ENCODE measurements at regions not wholly inside any gene's neighbourhood (a gene's known extent, or its start where the extent isn't known, plus 50 kb on each side); places are given as distances from the start of the nearest gene placed in this dataset.

DNA sequence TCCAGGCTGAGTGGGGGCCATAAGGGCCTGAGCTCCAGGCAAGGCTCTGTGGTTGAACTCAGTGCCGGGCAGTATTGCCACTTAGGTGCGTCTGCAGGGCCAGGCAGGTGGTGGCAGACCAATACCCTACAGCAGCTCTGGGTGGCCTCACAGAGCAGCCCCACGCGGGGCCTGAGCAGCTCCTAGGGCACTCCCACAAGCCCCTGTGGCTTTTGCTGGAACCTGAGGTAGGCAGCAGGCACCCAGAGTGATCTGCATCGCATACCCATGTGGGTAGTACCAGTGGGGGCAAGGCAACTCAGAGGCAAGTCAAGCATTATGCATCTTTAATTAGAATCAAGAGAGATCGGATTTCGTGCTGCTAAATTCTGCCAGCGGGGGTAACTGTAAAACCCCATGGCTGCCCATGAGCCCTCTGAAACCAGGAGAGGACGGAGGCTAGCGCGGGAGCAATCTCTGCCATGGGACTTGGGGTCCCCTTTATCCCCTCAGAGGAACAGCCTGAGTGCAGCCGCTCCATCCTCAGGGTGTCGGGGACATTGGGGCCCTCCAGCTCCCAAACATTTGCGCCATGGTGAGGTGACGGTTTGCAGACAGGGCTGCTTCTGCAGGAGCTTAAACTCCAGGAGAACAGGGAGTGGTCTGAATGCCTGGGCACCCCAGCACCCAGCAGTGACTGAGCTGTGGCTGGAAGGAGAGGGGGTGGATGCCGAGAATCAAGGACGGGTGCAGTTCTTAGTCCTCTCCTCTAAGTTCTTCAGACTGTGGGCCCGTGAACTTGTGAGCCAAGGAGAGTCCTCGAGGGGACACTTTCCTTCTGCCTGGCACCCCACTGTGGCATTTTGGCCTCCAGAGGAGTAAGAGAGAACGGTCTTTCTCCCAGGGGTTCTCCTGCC lies 62.4 kb upstream of the PCSK6 start:
- no peak overlapping the region for H3K27ac ChIP-seq (ENCODE audit: low read depth in 2 of 2, low read length in 2 of 2)
- intact Hi-C loops (cut with DNase I) = no loop called here
- H3K36me3 ChIP-seq (ENCODE audit: control insufficient read depth in 2 of 3, insufficient read depth in 3 of 3, low read length in 3 of 3) = no peaks in the 10 kb centered on the region
- H3K9ac ChIP-seq (ENCODE audit: low read length in 3 of 3) = no peak overlapping the region
- DNase-seq (peak in 2 of 5 donors; percentile 16 to 61), FAIRE-seq (no peak)
- no peaks in the 10 kb centered on the region for H3K27me3 ChIP-seq (ENCODE audit: control insufficient read depth, insufficient read depth, low read length)
- TF ChIP-seq, protein P1, sequence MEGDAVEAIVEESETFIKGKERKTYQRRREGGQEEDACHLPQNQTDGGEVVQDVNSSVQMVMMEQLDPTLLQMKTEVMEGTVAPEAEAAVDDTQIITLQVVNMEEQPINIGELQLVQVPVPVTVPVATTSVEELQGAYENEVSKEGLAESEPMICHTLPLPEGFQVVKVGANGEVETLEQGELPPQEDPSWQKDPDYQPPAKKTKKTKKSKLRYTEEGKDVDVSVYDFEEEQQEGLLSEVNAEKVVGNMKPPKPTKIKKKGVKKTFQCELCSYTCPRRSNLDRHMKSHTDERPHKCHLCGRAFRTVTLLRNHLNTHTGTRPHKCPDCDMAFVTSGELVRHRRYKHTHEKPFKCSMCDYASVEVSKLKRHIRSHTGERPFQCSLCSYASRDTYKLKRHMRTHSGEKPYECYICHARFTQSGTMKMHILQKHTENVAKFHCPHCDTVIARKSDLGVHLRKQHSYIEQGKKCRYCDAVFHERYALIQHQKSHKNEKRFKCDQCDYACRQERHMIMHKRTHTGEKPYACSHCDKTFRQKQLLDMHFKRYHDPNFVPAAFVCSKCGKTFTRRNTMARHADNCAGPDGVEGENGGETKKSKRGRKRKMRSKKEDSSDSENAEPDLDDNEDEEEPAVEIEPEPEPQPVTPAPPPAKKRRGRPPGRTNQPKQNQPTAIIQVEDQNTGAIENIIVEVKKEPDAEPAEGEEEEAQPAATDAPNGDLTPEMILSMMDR (IDR thresholded peaks at IDR 0.05; ENCODE audit: borderline replicate concordance, extremely low read depth, insufficient read depth) = no peak
- no peaks in the 10 kb centered on the region for H3K9me3 ChIP-seq (ENCODE audit: control insufficient read depth in 2 of 3, insufficient read depth in 1 of 3, low read length in 3 of 3)
- H3K4me1 ChIP-seq (ENCODE audit: control insufficient read depth in 2 of 3, insufficient read depth in 2 of 3, low read depth in 1 of 3, low read length in 3 of 3) = no peaks in the 10 kb centered on the region
- no peak overlapping the region for H3K4me3 ChIP-seq (ENCODE audit: low read length in 3 of 3)

DNA sequence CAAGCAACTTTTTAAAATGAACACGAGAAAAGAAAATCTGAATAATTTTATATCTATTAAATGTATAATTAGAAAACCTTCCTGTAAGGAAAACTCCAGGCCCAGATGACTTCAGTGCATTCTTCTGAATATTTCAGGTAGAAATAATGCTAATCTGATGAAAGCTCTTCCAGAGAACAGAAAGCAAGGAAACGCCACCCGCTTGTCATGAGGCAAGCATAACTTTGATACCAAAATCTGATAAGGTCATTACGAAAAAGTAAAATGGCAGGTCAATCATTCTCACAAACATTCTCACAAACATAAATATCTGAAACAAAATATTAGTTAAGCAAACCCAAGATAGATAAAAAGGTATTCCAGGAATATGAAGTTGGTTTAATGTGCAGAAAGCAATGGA lies 60.6 kb upstream of the PCSK6 start:
- FAIRE-seq = no peak
- TF ChIP-seq, protein P1 (IDR thresholded peaks at IDR 0.05; ENCODE audit: borderline replicate concordance, extremely low read depth, insufficient read depth) = no peak
- H3K27ac ChIP-seq (ENCODE audit: low read depth in 2 of 2, low read length in 2 of 2) = no peak overlapping the region
- H3K4me1 ChIP-seq (ENCODE audit: control insufficient read depth in 2 of 3, insufficient read depth in 2 of 3, low read depth in 1 of 3, low read length in 3 of 3) = no peaks in the 10 kb centered on the region
- no peaks in the 10 kb centered on the region for H3K9me3 ChIP-seq (ENCODE audit: control insufficient read depth in 2 of 3, insufficient read depth in 1 of 3, low read length in 3 of 3)
- H3K9ac ChIP-seq (ENCODE audit: low read length in 3 of 3) = no peak overlapping the region
- no peak overlapping the region for H3K4me3 ChIP-seq (ENCODE audit: low read length in 3 of 3)
- DNase-seq = no peak
- no peaks in the 10 kb centered on the region for H3K27me3 ChIP-seq (ENCODE audit: control insufficient read depth, insufficient read depth, low read length)
- H3K36me3 ChIP-seq (ENCODE audit: control insufficient read depth in 2 of 3, insufficient read depth in 3 of 3, low read length in 3 of 3) = no peaks in the 10 kb centered on the region
- intact Hi-C loops (cut with DNase I) = no loop called here

DNA sequence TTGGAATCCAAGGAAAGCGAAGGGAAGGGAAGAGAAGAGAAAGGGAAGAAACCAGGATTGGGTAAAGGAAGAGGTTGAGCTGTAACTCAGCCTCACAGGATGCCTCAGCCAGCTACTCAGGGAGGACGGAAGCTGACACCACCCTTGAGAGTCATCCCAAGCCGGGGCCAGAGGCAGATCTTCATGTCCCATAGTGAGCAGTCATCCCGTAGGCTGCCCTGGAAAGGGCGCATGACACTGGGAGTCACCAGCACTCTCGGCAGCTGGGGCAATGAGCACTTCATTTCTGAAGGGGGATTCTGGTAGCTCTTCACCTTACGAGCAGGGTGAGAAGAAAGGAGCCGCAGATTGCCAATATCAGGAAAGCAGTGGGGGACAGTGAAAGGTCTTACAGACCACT lies 60.1 kb upstream of the PCSK6 start:
- Histone ChIP-seq H3K4me1 (ENCODE audit: control insufficient read depth in 2 of 3, insufficient read depth in 2 of 3, low read depth in 1 of 3, low read length in 3 of 3) (no peaks in the 10 kb centered on the region), H3K27ac (ENCODE audit: low read depth in 2 of 2, low read length in 2 of 2) (no peak overlapping the region), H3K27me3 (ENCODE audit: control insufficient read depth, insufficient read depth, low read length) (no peaks in the 10 kb centered on the region), H3K9me3 (ENCODE audit: control insufficient read depth in 2 of 3, insufficient read depth in 1 of 3, low read length in 3 of 3) (no peaks in the 10 kb centered on the region), H3K36me3 (ENCODE audit: control insufficient read depth in 2 of 3, insufficient read depth in 3 of 3, low read length in 3 of 3) (no peaks in the 10 kb centered on the region), H3K9ac (ENCODE audit: low read length in 3 of 3) (no peak overlapping the region), H3K4me3 (ENCODE audit: low read length in 3 of 3) (no peak overlapping the region)
- FAIRE-seq = no peak
- DNase-seq = no peak
- TF ChIP-seq, protein P1 (IDR thresholded peaks at IDR 0.05; ENCODE audit: borderline replicate concordance, extremely low read depth, insufficient read depth) = no peak
- intact Hi-C loops (cut with DNase I) = no loop called here

Measured in kidney (tissue), 13 donors.